Neural progenitor cell (in vitro differentiated cells): ENCODE measurements at regions not wholly inside any gene's neighbourhood (a gene's known extent, or its start where the extent isn't known, plus 50 kb on each side); places are given as distances from the start of the nearest gene placed in this dataset.

Source experiments
- DNase-seq: peaks from one replicate; pipeline ENCODE4 v3.0.0-alpha.2; 2016; ENCODE audit warnings: low spot score
- H2AFZ ChIP-seq: fragments of 200-600 bp; sonication (generic); replicated peaks from 2 replicates; pipeline ENCODE4 v1.6.1; 2016; ENCODE audit warnings: antibody characterized with exemption
- H3F3A ChIP-seq: fragments of 200-600 bp; sonication (generic); 2 replicates; pipeline ENCODE4 v1.6.1; 2016; ENCODE audit warnings: antibody characterized with exemption, low read depth
- H3K27ac ChIP-seq: fragments of 200-600 bp; sonication (generic); 2 replicates; pipeline ENCODE4 v1.5.1; 2016; ENCODE audit warnings: mild to moderate bottlenecking
- H3K27me3 ChIP-seq: fragments of 200-600 bp; sonication (generic); 2 replicates; pipeline ENCODE4 v1.6.1; 2016; ENCODE audit warnings: mild to moderate bottlenecking, moderate library complexity
- H3K36me3 ChIP-seq: fragments of 200-600 bp; sonication (generic); 2 replicates; pipeline ENCODE4 v1.5.1; 2016
- H3K4me1 ChIP-seq: fragments of 200-600 bp; sonication (generic); 2 replicates; pipeline ENCODE4 v1.6.1; 2016; ENCODE audit warnings: mixed run types
- H3K4me2 ChIP-seq: fragments of 200-600 bp; sonication (generic); 2 replicates; pipeline ENCODE4 v1.6.1; 2016
- H3K4me3 ChIP-seq: fragments of 200-600 bp; sonication (generic); 2 replicates; pipeline ENCODE4 v1.5.1; 2016
- H3K79me2 ChIP-seq: fragments of 200-600 bp; sonication (generic); 2 replicates; pipeline ENCODE4 v1.6.1; 2016; ENCODE audit warnings: low read depth
- H3K9ac ChIP-seq: fragments of 200-600 bp; sonication (generic); 2 replicates; pipeline ENCODE4 v1.6.1; 2016
- H3K9me3 ChIP-seq: fragments of 200-600 bp; sonication (generic); 2 replicates; pipeline ENCODE4 v1.5.1; 2016; ENCODE audit warnings: low read depth
- H4K20me1 ChIP-seq: fragments of 200-600 bp; sonication (generic); 2 replicates; pipeline ENCODE4 v1.6.1; 2016; ENCODE audit warnings: low read depth
- H3K27ac Mint-ChIP-seq: 3 replicates; pipeline ENCODE4 v1.8.0; 2021; ENCODE audit warnings: mixed read lengths
- H3K27me3 Mint-ChIP-seq: 2 replicates; pipeline ENCODE4 v1.8.0; 2022; ENCODE audit warnings: low read depth, mild to moderate bottlenecking, inconsistent platforms, moderate library complexity, mixed read lengths; ENCODE audit not compliant: insufficient read depth
- H3K36me3 Mint-ChIP-seq: 3 replicates; pipeline ENCODE4 v1.8.0; 2021; ENCODE audit warnings: mixed read lengths
- H3K4me1 Mint-ChIP-seq: 3 replicates; pipeline ENCODE4 v1.8.0; 2021; ENCODE audit warnings: mixed read lengths
- H3K4me3 Mint-ChIP-seq: 3 replicates; pipeline ENCODE4 v1.8.0; 2021; ENCODE audit warnings: mild to moderate bottlenecking, moderate library complexity, mixed read lengths
- H3K9me3 Mint-ChIP-seq: 3 replicates; pipeline ENCODE4 v1.8.0; 2020; ENCODE audit warnings: mixed read lengths
- EZH2 ChIP-seq: fragments of 200-600 bp; sonication (generic); IDR thresholded peaks from 2 replicates; pipeline ENCODE4 v1.6.1; 2017; ENCODE audit warnings: antibody characterized with exemption, mild to moderate bottlenecking, moderate library complexity
- EZH2phosphoT487 ChIP-seq: fragments of 200-600 bp; sonication (generic); IDR thresholded peaks from 2 replicates; pipeline ENCODE4 v1.6.1; 2017; ENCODE audit warnings: antibody characterized with exemption
- TF ChIP-seq, protein P1 (sequence below): fragments of 200-600 bp; sonication (generic); IDR thresholded peaks from 2 replicates; pipeline ENCODE4 v1.5.1; 2017; ENCODE audit warnings: antibody characterized with exemption, mild to moderate bottlenecking

- Histone ChIP-seq H3F3A (no peaks in the 10 kb centered on the region), H3K27me3 (no peaks in the 10 kb centered on the region), H3K4me2 (no peak overlapping the region), H3K79me2 (no peaks in the 10 kb centered on the region), H3K27ac (no peak overlapping the region), H3K36me3 (no peaks in the 10 kb centered on the region), H3K9ac (no peak overlapping the region), H3K4me1 (no peaks in the 10 kb centered on the region), H3K4me3 (no peak overlapping the region), H2AFZ (no peak overlapping the region), H3K9me3 (no peaks in the 10 kb centered on the region), H4K20me1 (no peaks in the 10 kb centered on the region)
- H3K36me3 Mint-ChIP-seq, result no peaks in the 10 kb centered on the region
- H3K4me3 Mint-ChIP-seq, result no peak overlapping the region
- TF ChIP-seq, protein P1, sequence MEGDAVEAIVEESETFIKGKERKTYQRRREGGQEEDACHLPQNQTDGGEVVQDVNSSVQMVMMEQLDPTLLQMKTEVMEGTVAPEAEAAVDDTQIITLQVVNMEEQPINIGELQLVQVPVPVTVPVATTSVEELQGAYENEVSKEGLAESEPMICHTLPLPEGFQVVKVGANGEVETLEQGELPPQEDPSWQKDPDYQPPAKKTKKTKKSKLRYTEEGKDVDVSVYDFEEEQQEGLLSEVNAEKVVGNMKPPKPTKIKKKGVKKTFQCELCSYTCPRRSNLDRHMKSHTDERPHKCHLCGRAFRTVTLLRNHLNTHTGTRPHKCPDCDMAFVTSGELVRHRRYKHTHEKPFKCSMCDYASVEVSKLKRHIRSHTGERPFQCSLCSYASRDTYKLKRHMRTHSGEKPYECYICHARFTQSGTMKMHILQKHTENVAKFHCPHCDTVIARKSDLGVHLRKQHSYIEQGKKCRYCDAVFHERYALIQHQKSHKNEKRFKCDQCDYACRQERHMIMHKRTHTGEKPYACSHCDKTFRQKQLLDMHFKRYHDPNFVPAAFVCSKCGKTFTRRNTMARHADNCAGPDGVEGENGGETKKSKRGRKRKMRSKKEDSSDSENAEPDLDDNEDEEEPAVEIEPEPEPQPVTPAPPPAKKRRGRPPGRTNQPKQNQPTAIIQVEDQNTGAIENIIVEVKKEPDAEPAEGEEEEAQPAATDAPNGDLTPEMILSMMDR, result no peak
- TF ChIP-seq EZH2 (no peak), EZH2phosphoT487 (no peak)
- no peaks in the 10 kb centered on the region for H3K9me3 Mint-ChIP-seq
- H3K27me3 Mint-ChIP-seq, result no peaks in the 10 kb centered on the region
- H3K4me1 Mint-ChIP-seq, result no peaks in the 10 kb centered on the region
- no peak overlapping the region for H3K27ac Mint-ChIP-seq
- DNase-seq, result no peak
Measured at GRCh38 chr9:4389003-4389402, 89.1 kb upstream of the GLIS3 start.

GRCh38 chr9:4386819-4387218, 87.0 kb upstream of the GLIS3 start:
- TF ChIP-seq, protein P1, result no peak
- TF ChIP-seq EZH2 (no peak), EZH2phosphoT487 (no peak)
- peak; percentile 18 for DNase-seq
- no peak overlapping the region for H3K9ac ChIP-seq
- no peaks in the 10 kb centered on the region for H3F3A ChIP-seq
- Mint-ChIP-seq H3K4me1 (no peaks in the 10 kb centered on the region), H3K36me3 (no peaks in the 10 kb centered on the region), H3K9me3 (no peaks in the 10 kb centered on the region), H3K27ac (no peak overlapping the region), H3K4me3 (no peak overlapping the region), H3K27me3 (no peaks in the 10 kb centered on the region)
- no peaks in the 10 kb centered on the region for H3K27me3 ChIP-seq
- H3K4me3 ChIP-seq, result no peak overlapping the region
- no peaks in the 10 kb centered on the region for H3K4me1 ChIP-seq
- H2AFZ ChIP-seq, result no peak overlapping the region
- H3K36me3 ChIP-seq, result no peaks in the 10 kb centered on the region
- no peaks in the 10 kb centered on the region for H4K20me1 ChIP-seq
- no peak overlapping the region for H3K27ac ChIP-seq
- no peaks in the 10 kb centered on the region for H3K9me3 ChIP-seq
- H3K79me2 ChIP-seq, result no peaks in the 10 kb centered on the region
- H3K4me2 ChIP-seq, result no peak overlapping the region

GRCh38 chr9:4384750-4385149, 84.9 kb upstream of the GLIS3 start:
- H3K79me2 ChIP-seq, result no peaks in the 10 kb centered on the region
- no peaks in the 10 kb centered on the region for H3K9me3 ChIP-seq
- no peaks in the 10 kb centered on the region for H3K4me1 ChIP-seq
- no peaks in the 10 kb centered on the region for H3K27me3 ChIP-seq
- H2AFZ ChIP-seq, result no peak overlapping the region
- Mint-ChIP-seq H3K27me3 (no peaks in the 10 kb centered on the region), H3K9me3 (no peaks in the 10 kb centered on the region), H3K27ac (no peak overlapping the region), H3K4me1 (no peaks in the 10 kb centered on the region), H3K4me3 (no peak overlapping the region), H3K36me3 (no peaks in the 10 kb centered on the region)
- no peak overlapping the region for H3K27ac ChIP-seq
- no peak overlapping the region for H3K4me2 ChIP-seq
- no peak overlapping the region for H3K4me3 ChIP-seq
- H3K36me3 ChIP-seq, result no peaks in the 10 kb centered on the region
- no peaks in the 10 kb centered on the region for H4K20me1 ChIP-seq
- TF ChIP-seq, protein P1, result no peak
- H3F3A ChIP-seq, result no peaks in the 10 kb centered on the region
- no peak for DNase-seq
- no peak overlapping the region for H3K9ac ChIP-seq
